ENCODE measurements at regions not wholly inside any gene's neighbourhood (a gene's known extent, or its start where the extent isn't known, plus 50 kb on each side); places are given as distances from the start of the nearest gene placed in this dataset.

- Mint-ChIP-seq H3K4me3 (ENCODE audit: low read depth) (no peak overlapping the region), H3K27me3 (peaks cover 23% of the 10 kb centered on the region), H3K4me1 (ENCODE audit: low read depth) (peaks cover 19% of the 10 kb centered on the region), H3K36me3 (ENCODE audit: insufficient read depth) (no peaks in the 10 kb centered on the region), H3K27ac (no peak overlapping the region), H3K9me3 (ENCODE audit: low read depth) (no peaks in the 10 kb centered on the region)
- no peak for TF ChIP-seq CTCF (IDR thresholded peaks at IDR 0.05; ENCODE audit: unreplicated experiment)
- DNase-seq (ENCODE audit: low spot score, unreplicated experiment), result no peak
Measured at GRCh38 chr6:170010665-170011203, 259.3 kb downstream of the ERMARD start.

GRCh38 chr6:170008294-170008785 is 256.9 kb downstream of the ERMARD start:
- peaks cover 6% of the 10 kb centered on the region for H3K36me3 Mint-ChIP-seq (ENCODE audit: insufficient read depth)
- no peak for DNase-seq (ENCODE audit: low spot score, unreplicated experiment)
- no peak overlapping the region for H3K4me3 Mint-ChIP-seq (ENCODE audit: low read depth)
- H3K27me3 Mint-ChIP-seq, result peaks cover 10% of the 10 kb centered on the region
- H3K9me3 Mint-ChIP-seq (ENCODE audit: low read depth), result peaks cover 14% of the 10 kb centered on the region
- no peak for TF ChIP-seq CTCF (IDR thresholded peaks at IDR 0.05; ENCODE audit: unreplicated experiment)
- H3K4me1 Mint-ChIP-seq (ENCODE audit: low read depth), result peaks cover 21% of the 10 kb centered on the region
- H3K27ac Mint-ChIP-seq, result no peak overlapping the region

- H3K36me3 Mint-ChIP-seq (ENCODE audit: insufficient read depth), result peaks cover 6% of the 10 kb centered on the region
- peaks cover 21% of the 10 kb centered on the region for H3K4me1 Mint-ChIP-seq (ENCODE audit: low read depth)
- peaks cover 8% of the 10 kb centered on the region for H3K27me3 Mint-ChIP-seq
- no peak for DNase-seq (ENCODE audit: low spot score, unreplicated experiment)
- peaks cover 16% of the 10 kb centered on the region for H3K9me3 Mint-ChIP-seq (ENCODE audit: low read depth)
- no peak for TF ChIP-seq CTCF (IDR thresholded peaks at IDR 0.05; ENCODE audit: unreplicated experiment)
- H3K4me3 Mint-ChIP-seq (ENCODE audit: low read depth), result peak overlapping the region; percentile 54
- peak overlapping the region; percentile 86 for H3K27ac Mint-ChIP-seq
Measured at GRCh38 chr6:170007468-170008293, 256.3 kb downstream of the ERMARD start.

GRCh38 chr6:170006900-170007467 is 255.6 kb downstream of the ERMARD start:
- Mint-ChIP-seq H3K27ac (peak overlapping the region; percentile 86), H3K4me1 (ENCODE audit: low read depth) (peaks cover 21% of the 10 kb centered on the region), H3K4me3 (ENCODE audit: low read depth) (peak overlapping the region; percentile 54), H3K27me3 (peaks cover 8% of the 10 kb centered on the region), H3K36me3 (ENCODE audit: insufficient read depth) (peaks cover 10% of the 10 kb centered on the region), H3K9me3 (ENCODE audit: low read depth) (peaks cover 22% of the 10 kb centered on the region)
- peak; percentile 39 for DNase-seq (ENCODE audit: low spot score, unreplicated experiment)
- no peak for TF ChIP-seq CTCF (IDR thresholded peaks at IDR 0.05; ENCODE audit: unreplicated experiment)

- peaks cover 23% of the 10 kb centered on the region for H3K9me3 Mint-ChIP-seq (ENCODE audit: low read depth)
Measured at GRCh38 chr6:170006071-170006899, 254.9 kb downstream of the ERMARD start.

More at GRCh38 chr6:170006071-170006899, 254.9 kb downstream of the ERMARD start:
- H3K27me3 Mint-ChIP-seq, result peaks cover under 1% of the 10 kb centered on the region
- peak overlapping the region; percentile 86 for H3K27ac Mint-ChIP-seq
- peaks cover 21% of the 10 kb centered on the region for H3K4me1 Mint-ChIP-seq (ENCODE audit: low read depth)
- no peak for TF ChIP-seq CTCF (IDR thresholded peaks at IDR 0.05; ENCODE audit: unreplicated experiment)
- peaks cover 10% of the 10 kb centered on the region for H3K36me3 Mint-ChIP-seq (ENCODE audit: insufficient read depth)
- no peak overlapping the region for H3K4me3 Mint-ChIP-seq (ENCODE audit: low read depth)
- no peak for DNase-seq (ENCODE audit: low spot score, unreplicated experiment)
